HEK293 (cell line): ENCODE measurements at regions not wholly inside any gene's neighbourhood (a gene's known extent, or its start where the extent isn't known, plus 50 kb on each side); places are given as distances from the start of the nearest gene placed in this dataset.

ENCODE experiments used
- CTCF ChIA-PET: fragments of 350-600 bp; formaldehyde crosslinking; extraction: SDS; loops from one replicate; lab custom pipeline; 2021; ENCODE audit warnings: antibody characterized with exemption; lab: Yijun Ruan, JAX
- POLR2A ChIA-PET: fragments of 300-600 bp; formaldehyde crosslinking; extraction: SDS; loops from one replicate; lab custom pipeline; 2020; ENCODE audit warnings: antibody characterized with exemption, inconsistent platforms; lab: Yijun Ruan, JAX
- H3K27ac ChIP-seq: fragments of 200-500 bp; sonication (Bioruptor generic); 2 replicates; pipeline ENCODE4 v1.5.1; 2014; ENCODE audit warnings: low read depth, low read length, control low read depth, inconsistent platforms; ENCODE audit errors: extremely low read depth
- H3K36me3 ChIP-seq, 2 experiments: fragments of 200-500 bp in 1 of 2; sonication (Bioruptor generic) in 1 of 2; 1 replicate in 1 of 2; 2 replicates in 1 of 2; pipeline ENCODE4 v1.5.1; 2014 to 2017; ENCODE audit warnings: inconsistent platforms in 2 of 2, low read length in 2 of 2; ENCODE audit not compliant: control insufficient read depth in 2 of 2, insufficient read depth in 1 of 2
- H3K4me1 ChIP-seq: fragments of 200-500 bp; sonication (Bioruptor generic); 2 replicates; pipeline ENCODE4 v1.5.1; 2014; ENCODE audit warnings: mild to moderate bottlenecking, low read length, inconsistent platforms; ENCODE audit not compliant: control insufficient read depth, insufficient read depth
- H3K4me3 ChIP-seq: 2 replicates; pipeline ENCODE4 v1.5.1; 2011; ENCODE audit warnings: low read depth, mild to moderate bottlenecking, control low read depth, low read length, moderate library complexity
- H3K9me3 ChIP-seq: fragments of 200-500 bp; sonication (Bioruptor generic); 2 replicates; pipeline ENCODE4 v1.5.1; 2014; ENCODE audit warnings: low read depth, low read length, inconsistent platforms; ENCODE audit not compliant: control insufficient read depth, insufficient read depth
- FEZF1 ChIP-seq: fragments of 450-650 bp; formaldehyde crosslinking; IDR thresholded peaks from 2 replicates; pipeline ENCODE4 v1.5.1; 2016; ENCODE audit warnings: missing biosample characterization, missing genetic modification characterization
- OSR2 ChIP-seq: fragments of 450-650 bp; formaldehyde crosslinking; IDR thresholded peaks from 2 replicates; pipeline ENCODE4 v1.5.1; 2016; ENCODE audit warnings: missing biosample characterization, missing genetic modification characterization
- PRDM2 ChIP-seq: fragments of 450-650 bp; formaldehyde crosslinking; IDR thresholded peaks from 2 replicates; pipeline ENCODE4 v1.5.1; 2016; ENCODE audit warnings: missing biosample characterization, missing genetic modification characterization, borderline replicate concordance
- SETDB1 ChIP-seq: IDR thresholded peaks from one replicate; pipeline ENCODE4 v1.6.1; 2017; ENCODE audit warnings: mild to moderate bottlenecking, low read length, moderate library complexity, mixed read lengths; ENCODE audit not compliant: insufficient read length
- TCF7L2 ChIP-seq: IDR thresholded peaks from 2 replicates; pipeline ENCODE4 v1.6.1; 2011; ENCODE audit warnings: low read depth, mild to moderate bottlenecking, inconsistent platforms, low read length, moderate library complexity, borderline replicate concordance
- YY2 ChIP-seq: fragments of 450-650 bp; formaldehyde crosslinking; IDR thresholded peaks from 2 replicates; pipeline ENCODE4 v1.5.1; 2016; ENCODE audit warnings: missing biosample characterization, missing genetic modification characterization
- ZBTB26 ChIP-seq: fragments of 450-650 bp; formaldehyde crosslinking; optimal IDR thresholded peaks from 2 replicates; pipeline ENCODE3; 2016; ENCODE audit warnings: missing biosample characterization, mild to moderate bottlenecking, missing genetic modification characterization
- ZNF175 ChIP-seq: fragments of 450-650 bp; formaldehyde crosslinking; IDR thresholded peaks from 2 replicates; pipeline ENCODE4 v1.5.1; 2016; ENCODE audit warnings: missing biosample characterization, missing genetic modification characterization
- ZNF202 ChIP-seq: fragments of 450-650 bp; formaldehyde crosslinking; IDR thresholded peaks from 2 replicates; pipeline ENCODE4 v1.5.1; 2016; ENCODE audit warnings: missing biosample characterization, missing genetic modification characterization, borderline replicate concordance
- ZNF274 ChIP-seq, 2 experiments: fragments of 200-500 bp in 1 of 2; fragments of 450-650 bp in 1 of 2; sonication (Bioruptor generic) in 1 of 2; formaldehyde crosslinking in 1 of 2; IDR thresholded peaks; 2 replicates each; pipeline versions ENCODE4 v1.5.1 to v1.6.1; 2014 to 2016; ENCODE audit warnings: borderline replicate concordance in 1 of 2, inconsistent platforms in 1 of 2, low read length in 1 of 2, missing biosample characterization in 1 of 2, missing genetic modification characterization in 1 of 2
- ZNF280D ChIP-seq: fragments of 450-650 bp; formaldehyde crosslinking; IDR thresholded peaks from 2 replicates; pipeline ENCODE4 v1.5.1; 2016; ENCODE audit warnings: missing biosample characterization, missing genetic modification characterization
- ZNF366 ChIP-seq: fragments of 450-650 bp; formaldehyde crosslinking; conservative IDR thresholded peaks from 2 replicates; pipeline ENCODE4 v1.5.1; 2016; ENCODE audit warnings: missing biosample characterization, missing genetic modification characterization
- ZNF391 ChIP-seq: fragments of 450-650 bp; formaldehyde crosslinking; IDR thresholded peaks from 2 replicates; pipeline ENCODE4 v1.5.1; 2016; ENCODE audit warnings: low read depth, missing biosample characterization, missing genetic modification characterization, borderline replicate concordance
- ZNF404 ChIP-seq: fragments of 450-650 bp; formaldehyde crosslinking; IDR thresholded peaks from 2 replicates; pipeline ENCODE4 v1.5.1; 2017; ENCODE audit warnings: missing biosample characterization, missing genetic modification characterization
- ZNF501 ChIP-seq: fragments of 450-650 bp; formaldehyde crosslinking; IDR thresholded peaks from 2 replicates; pipeline ENCODE4 v1.5.1; 2016; ENCODE audit warnings: missing biosample characterization, missing genetic modification characterization
- ZNF530 ChIP-seq: fragments of 450-650 bp; formaldehyde crosslinking; IDR thresholded peaks from 2 replicates; pipeline ENCODE4 v1.5.1; 2016; ENCODE audit warnings: low read depth, missing biosample characterization, missing genetic modification characterization
- ZNF548 ChIP-seq: fragments of 450-650 bp; formaldehyde crosslinking; IDR thresholded peaks from 2 replicates; pipeline ENCODE4 v1.5.1; 2016; ENCODE audit warnings: missing biosample characterization, missing genetic modification characterization
- ZNF76 ChIP-seq: fragments of 450-650 bp; formaldehyde crosslinking; IDR thresholded peaks from 2 replicates; pipeline ENCODE4; 2016; ENCODE audit warnings: low read depth, missing biosample characterization, missing genetic modification characterization, borderline replicate concordance
- ZNF791 ChIP-seq: fragments of 450-650 bp; formaldehyde crosslinking; IDR thresholded peaks from 2 replicates; pipeline ENCODE4 v1.5.1; 2016; ENCODE audit warnings: missing biosample characterization, missing genetic modification characterization
- ZSCAN30 ChIP-seq: fragments of 450-650 bp; IDR thresholded peaks from 2 replicates; pipeline ENCODE4 v1.5.1; 2018; ENCODE audit warnings: missing biosample characterization, mild to moderate bottlenecking, missing genetic modification characterization, moderate library complexity

GRCh38 chr9:79425840-79426239 is 145.9 kb upstream of the TLE4 start:
- Histone ChIP-seq H3K27ac (no peak overlapping the region), H3K4me1 (no peaks in the 10 kb centered on the region), H3K9me3 (no peaks in the 10 kb centered on the region), H3K4me3 (no peak overlapping the region), H3K36me3 (no peaks in the 10 kb centered on the region)
- ChIA-PET POLR2A (no interaction called here), CTCF (no interaction called here)
- TF ChIP-seq SETDB1 (peak; percentile 97), ZNF175 (no peak), PRDM2 (tag by site-specific recombination) (no peak), TCF7L2 (no peak)
- TF ChIP-seq, all 188 proteins: peak for 1

GRCh38 chr9:79428422-79428821 is 143.3 kb upstream of the TLE4 start:
- no peak for TF ChIP-seq ZSCAN30 (tag by site-specific recombination)
- no peak for TF ChIP-seq FEZF1 (tag by site-specific recombination)
- TF ChIP-seq ZBTB26 (tag by site-specific recombination), result no peak
- no peak for TF ChIP-seq ZNF366 (tag by site-specific recombination)
- TF ChIP-seq ZNF202 (tag by site-specific recombination), result no peak
- no peak for TF ChIP-seq ZNF530 (tag by site-specific recombination)
- TF ChIP-seq OSR2 (tag by site-specific recombination), result no peak
- no peak for TF ChIP-seq ZNF501 (tag by site-specific recombination)
- no peak for TF ChIP-seq YY2
- TF ChIP-seq ZNF548 (tag by site-specific recombination), result no peak
- TF ChIP-seq ZNF274 (IDR thresholded peaks at IDR 0.05; ENCODE audit: low read length), result no peak
- TF ChIP-seq ZNF274 (tag by site-specific recombination; IDR thresholded peaks at IDR 0.05; ENCODE audit: borderline replicate concordance), result no peak
- TF ChIP-seq ZNF391 (tag by site-specific recombination), result no peak
- no peak for TF ChIP-seq ZNF791
- TF ChIP-seq ZNF76 (tag by site-specific recombination), result no peak
- TF ChIP-seq ZNF404 (tag by site-specific recombination), result no peak
- no peak for TF ChIP-seq ZNF280D (tag by site-specific recombination)
- ChIA-PET POLR2A (no interaction called here), CTCF (interaction anchor here (0.7 kb wide), 1 partner anchor 305 kb away, joined by 4 read pairs; no protein-coding TSS in a partner anchor)
- H3K27ac ChIP-seq, result no peak overlapping the region
- no peaks in the 10 kb centered on the region for H3K4me1 ChIP-seq
- no peak overlapping the region for H3K4me3 ChIP-seq
- no peaks in the 10 kb centered on the region for H3K36me3 ChIP-seq
- H3K9me3 ChIP-seq, result no peaks in the 10 kb centered on the region
